HG03575 (cell line): ENCODE measurements at regions not wholly inside any gene's neighbourhood (a gene's known extent, or its start where the extent isn't known, plus 50 kb on each side); places are given as distances from the start of the nearest gene placed in this dataset.
"Not testable (repeated sequence)": the region's sequence is repeated elsewhere in the genome, so short reads cannot be mapped to it uniquely, and the experiment has no call there.

Source experiments
- ATAC-seq: cut with Tn5 transposase; IDR thresholded peaks from one replicate; pipeline ENCODE4 v1.9.1; 2021; ENCODE audit not compliant: unreplicated experiment, insufficient number of reproducible peaks, low FRiP score; ENCODE audit errors: extremely low read depth

DNA sequence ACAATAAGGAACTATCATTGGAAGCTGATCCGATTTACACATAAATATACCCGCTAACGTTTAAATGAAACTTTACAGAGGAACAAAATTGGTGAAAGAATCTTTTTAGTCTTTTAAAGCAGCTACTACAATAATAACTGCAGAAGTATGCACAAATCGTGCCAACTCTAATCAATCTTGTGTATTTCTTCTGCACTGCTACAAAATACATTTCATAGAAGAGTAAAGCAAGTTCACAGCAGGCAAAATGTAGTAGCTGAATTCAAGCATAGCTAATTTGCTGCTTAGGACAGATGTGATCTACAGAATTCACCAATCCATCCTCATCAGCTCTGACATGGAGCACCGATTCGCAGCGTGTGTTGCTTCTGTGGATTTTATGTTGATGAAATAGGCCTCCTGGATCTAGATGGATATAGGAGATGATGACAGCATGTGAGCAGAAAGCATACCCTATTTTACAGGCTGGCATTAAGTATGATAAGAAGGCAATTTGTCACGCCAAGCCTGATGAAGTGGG is 367.3 kb upstream of the FGF13 start:
- no peak for ATAC-seq

DNA sequence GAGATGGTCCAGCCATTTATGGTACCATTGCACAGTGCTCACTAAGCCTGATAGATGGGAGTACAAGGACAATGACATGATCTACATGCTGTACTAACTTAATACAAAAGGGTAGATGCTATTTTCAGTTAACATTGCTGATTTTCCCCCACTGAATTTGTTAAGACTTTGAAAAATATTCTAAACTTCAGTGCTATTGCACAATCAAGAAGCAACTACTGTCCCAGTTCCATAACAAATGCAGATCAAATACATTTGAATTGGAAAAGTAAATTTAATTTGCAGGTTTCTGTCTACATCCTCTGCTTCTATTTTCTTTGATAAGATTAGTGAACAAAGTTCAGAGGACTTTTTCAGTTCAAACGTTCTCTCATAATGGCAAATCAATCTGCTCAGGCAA is 366.8 kb upstream of the FGF13 start:
- no peak for ATAC-seq

DNA sequence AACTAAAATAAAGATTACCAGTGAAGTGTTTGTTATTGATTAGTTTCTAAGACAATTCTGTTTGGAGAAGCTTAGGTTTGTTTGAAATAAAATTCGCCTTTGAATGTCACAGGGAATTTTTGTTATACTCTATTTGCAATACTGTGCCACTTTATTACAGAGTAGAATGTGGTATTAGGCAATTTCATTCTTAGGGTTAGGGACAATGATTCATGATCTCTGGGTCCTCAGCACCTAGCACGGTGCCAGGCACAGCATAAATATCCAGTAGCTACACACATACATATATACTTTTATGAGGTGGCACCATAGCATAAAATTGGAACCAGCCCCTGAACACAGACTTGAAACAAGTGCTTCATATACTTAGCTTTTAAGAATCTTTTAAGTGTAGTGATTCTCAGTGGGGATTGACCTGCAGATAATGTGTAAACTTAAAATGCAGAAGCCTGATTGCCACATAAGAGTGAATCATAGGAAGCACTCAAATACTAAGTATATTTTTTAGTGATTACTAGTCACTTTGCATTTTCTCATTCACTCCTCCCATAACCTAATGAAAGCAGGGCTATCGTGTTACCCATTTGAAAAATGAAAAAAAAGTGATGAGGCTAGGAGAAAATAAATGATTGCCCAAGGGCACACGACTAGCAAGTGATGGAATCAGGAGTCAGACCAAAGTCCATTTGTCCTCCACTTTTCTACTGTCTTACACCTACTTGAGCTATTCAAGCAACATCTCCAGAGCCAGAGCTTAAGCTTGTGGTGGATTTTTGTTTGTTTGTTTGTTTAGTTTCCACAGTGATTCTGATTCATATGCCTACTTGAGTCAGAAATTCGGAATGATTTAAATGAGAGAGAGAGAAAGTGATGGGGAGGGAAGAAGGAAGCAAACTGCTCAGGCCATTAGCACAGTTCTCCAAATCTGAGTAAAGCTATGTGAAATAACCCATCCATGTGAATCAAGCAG is 366.0 kb upstream of the FGF13 start:
- no peak for ATAC-seq

DNA sequence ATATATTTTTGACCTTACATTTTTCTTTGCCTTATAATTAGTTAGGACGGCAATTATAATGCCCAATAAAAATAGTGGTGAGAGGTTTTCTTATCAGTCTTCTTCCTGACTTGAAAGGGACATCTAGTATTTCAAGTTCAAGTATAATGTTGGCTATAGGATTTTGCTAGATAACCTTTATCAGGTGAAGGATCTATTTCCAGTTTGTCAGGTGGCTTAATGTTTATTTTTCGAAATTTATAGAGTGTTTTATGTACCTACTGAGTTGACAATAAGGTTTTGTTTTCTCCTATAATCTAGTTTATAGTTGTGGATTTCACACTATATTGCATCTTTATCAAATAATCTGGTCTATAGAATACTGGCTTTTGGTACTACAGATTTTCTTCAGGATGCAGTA is 351.8 kb upstream of the FGF13 start:
- ATAC-seq, result no peak

DNA sequence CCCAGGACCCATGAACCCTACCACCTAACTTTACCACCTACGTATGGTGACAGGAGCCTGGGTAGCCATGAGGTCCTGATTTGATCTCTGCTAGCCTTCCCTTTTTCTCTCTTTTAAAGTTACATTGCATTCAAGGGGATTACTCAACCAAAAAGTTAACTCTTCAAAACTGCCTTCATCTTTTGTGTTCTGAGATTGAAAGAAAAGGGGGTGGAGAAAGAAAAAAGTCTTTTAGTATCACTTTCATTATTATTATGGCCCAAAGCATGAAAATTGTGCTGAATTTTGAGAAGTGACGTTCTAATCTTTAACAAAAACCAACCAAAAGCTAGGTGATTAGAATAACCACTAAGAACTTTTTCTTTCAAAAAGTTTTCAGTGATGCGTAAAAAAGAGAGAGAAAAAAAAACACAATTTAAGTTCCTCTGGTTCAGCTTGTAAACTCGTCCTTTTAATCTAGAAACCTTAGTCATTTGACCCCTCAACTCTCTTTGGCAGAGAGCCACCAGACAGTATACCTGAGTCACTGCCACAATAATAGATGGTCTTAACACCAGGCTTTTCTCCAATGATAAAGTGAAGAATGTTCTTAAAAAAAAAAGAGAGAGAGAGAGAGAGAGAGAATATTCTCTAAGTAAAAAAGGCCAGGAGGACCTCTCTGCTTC is 347.4 kb upstream of the FGF13 start:
- ATAC-seq, result no peak

DNA sequence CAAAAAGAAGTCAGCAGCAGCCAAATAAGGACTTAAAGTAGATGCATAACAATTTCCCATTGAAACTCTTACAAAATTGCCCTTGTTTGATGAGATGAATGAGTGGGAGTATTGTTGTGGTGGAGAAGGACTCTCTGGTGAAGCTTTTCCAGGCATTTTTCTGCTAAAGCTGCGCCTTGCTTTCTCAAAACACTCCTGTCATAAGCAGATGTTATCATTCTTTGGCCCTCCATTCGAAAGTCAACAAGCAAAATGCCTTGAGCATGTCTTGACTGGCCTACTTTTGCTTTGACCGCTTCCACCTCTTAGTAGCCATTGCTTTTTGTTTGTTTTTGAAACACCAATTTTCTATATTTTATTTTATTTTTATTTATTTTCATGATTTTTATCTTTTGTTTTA is 340.9 kb upstream of the FGF13 start:
- no peak for ATAC-seq

DNA sequence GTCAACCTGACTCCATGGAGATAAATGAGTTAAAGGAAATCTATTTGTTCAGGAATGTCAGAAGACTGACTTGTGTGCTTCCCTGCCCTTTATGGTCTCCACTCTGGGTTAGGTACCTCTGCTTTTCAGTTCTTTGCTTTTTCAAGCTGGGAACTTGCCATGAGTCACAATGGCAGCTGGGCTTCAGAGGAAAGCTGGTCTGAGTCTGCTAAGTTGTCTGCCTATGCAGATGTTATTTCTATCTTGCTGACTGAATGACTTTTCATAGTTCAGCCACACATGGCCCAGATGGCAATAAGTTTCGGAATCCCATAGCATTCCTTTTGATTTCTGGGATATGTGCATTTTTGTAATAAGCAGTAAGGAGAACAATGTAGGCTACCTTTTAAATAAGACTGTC is 337.9 kb upstream of the FGF13 start:
- no peak for ATAC-seq

DNA sequence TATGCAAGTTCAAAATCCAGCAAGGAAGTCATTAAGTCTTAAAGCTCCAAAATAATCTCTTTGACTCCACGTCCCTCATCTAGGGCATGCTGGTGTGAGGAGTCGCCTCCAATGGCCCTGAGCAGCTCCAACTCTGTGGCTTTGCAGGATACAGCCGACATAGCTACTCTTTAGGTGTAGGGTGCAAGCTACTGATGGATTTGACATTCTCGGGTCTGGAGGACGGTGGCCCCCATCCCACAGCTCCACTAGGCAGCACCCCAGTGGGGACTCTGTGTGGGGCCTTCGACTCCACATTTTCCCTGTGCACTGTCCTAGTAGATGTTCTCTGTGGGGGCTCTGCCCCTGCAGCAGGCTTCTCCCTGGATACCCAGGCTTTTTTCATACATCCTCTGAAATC is 333.2 kb upstream of the FGF13 start:
- ATAC-seq, result no peak

DNA sequence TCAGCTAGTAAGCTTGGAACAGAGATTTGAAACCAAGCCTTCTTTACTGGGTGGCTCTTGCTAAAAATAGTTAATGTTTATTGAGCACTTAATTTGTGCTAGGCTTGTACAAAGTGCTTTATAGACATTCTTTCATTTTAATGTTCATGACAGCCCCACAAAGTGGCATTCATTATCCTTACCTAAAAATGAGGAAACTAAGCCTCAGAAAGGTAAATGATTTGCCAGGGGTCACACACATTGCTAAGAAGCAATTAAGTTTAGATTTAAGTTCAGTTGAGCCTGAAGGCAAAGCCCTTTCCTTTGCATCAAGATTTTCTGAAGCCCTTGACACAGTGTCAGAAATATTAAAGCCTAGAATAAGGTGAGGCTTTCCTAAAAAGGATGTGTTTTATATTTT is 327.5 kb upstream of the FGF13 start:
- ATAC-seq, result no peak

DNA sequence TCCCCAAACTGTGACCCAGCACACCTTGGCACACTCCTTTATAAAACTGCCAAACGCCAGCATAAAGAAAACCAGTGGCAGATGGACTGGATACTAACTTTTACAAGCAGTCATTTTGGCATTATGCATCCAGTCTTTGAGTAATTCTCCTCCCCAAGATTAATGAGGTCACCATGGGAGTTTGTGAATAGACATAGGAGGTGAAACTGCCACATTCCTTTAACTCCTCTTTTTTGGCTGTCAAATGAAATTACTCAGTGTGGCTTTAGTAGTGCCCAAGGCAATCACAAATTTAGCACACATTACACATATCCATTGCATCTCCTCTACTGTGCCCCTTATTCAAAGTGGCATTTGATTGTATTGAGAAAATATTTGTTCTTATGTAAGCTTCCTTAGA is 315.3 kb upstream of the FGF13 start:
- ATAC-seq, result no peak

DNA sequence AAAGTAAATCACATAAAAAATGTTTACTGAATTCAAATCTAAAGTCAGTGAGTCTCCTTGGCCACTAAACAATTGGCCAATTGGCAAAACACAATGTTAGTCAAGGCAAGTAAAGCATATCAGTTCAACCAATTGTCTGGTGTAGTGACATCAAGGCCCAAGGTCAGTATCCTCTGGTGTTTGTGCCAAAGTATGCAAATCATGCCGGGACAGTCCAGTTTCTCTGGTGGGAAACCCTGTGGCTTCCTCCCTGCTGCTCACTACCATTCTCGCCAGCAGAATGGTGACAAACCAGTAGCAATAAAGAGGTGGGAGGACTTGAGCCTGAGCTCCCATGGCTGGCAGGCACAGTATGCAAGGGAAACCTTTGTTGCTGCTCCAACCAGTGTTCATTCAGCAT is 314.9 kb upstream of the FGF13 start:
- no peak for ATAC-seq

DNA sequence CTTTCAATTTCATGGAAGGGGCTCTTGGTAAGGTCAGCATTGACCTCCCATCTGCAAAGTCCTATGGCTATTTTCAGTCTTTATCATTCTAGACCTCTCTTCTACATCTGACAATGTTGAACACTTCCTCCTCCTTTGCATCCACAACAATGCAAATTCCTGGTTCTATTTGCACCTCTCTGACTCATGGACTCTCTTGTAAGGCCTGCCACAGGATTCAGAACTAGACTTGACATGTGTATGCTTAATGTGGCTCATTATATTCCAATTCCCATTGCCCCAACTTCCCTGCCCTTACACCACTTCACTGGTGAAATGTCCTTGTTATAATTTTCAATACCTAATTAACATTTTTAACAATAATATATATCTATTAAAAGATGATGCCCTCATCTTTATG is 314.3 kb upstream of the FGF13 start:
- no peak for ATAC-seq

DNA sequence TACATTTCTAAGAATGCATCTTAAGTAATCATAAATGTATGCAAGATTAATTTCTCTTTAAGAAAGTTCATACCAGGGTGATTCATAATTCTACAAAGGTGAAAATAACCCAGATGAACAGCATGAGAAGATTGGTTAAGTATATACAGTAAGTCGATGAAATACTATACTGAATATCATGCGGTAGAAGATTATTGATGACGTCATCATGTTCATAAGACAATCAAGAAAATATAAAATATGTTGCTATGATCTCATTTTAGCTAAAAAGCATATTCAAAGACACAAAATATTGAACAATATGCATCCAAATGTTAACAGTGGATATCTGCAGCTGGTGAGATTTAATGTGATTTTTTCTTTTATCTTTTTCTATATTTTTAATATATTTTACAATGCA is 312.0 kb upstream of the FGF13 start:
- ATAC-seq, result no peak

DNA sequence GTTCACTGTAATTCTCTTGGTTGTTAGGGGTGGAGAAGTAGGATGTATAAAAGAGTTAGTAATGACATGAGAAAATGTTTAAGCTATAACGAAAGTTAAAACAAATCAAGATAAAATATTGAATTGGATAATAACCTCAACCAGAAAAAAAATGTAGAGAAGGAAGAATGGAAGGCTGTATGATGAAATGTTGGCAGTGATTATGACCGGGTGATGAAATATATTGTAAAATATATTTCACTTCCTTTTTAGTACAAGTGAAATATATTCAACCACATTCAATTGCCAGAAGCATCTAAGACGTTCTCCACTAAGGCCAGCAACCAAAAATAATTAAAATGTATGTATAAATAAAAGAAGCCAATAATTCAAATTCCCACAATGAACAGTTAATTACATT is 309.3 kb upstream of the FGF13 start:
- ATAC-seq, result no peak

DNA sequence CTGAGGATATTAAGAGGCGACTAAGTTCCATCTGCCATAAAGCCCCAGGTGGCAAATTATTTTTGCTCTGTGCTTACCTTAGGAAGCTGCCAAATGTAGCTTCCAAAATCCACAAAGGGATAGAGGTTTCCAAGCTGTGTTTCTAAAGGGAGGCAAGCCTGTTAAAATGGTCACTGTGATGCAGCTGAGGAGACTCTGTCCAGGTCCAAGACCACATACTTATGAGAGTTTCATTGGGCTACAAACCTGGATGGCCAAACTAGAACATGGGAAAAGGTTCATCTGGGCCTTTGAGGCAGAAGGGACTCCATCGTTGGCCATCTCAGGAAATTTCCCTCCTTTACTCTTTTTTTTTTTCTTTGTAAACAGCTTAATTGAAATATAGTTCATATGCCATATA is 306.9 kb upstream of the FGF13 start:
- ATAC-seq, result no peak

DNA sequence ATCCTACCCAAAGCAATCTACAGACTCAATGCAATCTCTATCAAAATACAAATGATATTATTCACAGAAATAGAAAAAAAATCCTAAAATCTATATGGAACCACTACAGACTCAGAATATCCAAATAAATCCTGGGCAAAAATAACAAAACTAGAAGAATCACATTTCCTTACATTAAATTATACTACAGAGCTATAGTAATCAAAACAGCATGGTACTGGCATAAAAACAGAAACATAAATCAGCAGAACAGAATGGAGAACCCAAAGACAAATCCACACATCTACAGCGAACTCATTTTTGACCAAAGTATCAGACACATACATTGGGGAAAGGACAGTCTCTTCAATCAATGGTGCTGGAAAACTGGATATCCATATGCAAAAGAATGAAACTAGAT is 304.1 kb upstream of the FGF13 start:
- ATAC-seq, result no peak

DNA sequence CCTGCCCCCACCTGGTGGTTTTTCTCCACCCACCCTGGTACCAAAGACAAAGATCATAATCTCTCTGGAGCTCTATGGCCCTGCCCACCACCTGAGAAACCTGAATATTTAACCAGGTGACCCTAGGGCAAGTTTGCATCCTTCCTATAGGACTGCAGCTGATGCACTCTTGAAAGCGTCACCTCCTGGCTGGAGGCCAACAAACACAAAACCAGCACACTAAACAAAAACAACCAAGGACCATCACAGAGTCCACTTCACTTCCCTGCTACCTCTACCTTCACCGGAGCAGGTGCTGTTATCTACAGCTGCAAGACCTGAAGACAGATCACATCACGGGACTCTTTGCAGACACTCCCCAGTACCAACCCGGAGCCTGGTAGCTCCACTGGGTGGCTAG is 296.7 kb upstream of the FGF13 start:
- no peak for ATAC-seq

DNA sequence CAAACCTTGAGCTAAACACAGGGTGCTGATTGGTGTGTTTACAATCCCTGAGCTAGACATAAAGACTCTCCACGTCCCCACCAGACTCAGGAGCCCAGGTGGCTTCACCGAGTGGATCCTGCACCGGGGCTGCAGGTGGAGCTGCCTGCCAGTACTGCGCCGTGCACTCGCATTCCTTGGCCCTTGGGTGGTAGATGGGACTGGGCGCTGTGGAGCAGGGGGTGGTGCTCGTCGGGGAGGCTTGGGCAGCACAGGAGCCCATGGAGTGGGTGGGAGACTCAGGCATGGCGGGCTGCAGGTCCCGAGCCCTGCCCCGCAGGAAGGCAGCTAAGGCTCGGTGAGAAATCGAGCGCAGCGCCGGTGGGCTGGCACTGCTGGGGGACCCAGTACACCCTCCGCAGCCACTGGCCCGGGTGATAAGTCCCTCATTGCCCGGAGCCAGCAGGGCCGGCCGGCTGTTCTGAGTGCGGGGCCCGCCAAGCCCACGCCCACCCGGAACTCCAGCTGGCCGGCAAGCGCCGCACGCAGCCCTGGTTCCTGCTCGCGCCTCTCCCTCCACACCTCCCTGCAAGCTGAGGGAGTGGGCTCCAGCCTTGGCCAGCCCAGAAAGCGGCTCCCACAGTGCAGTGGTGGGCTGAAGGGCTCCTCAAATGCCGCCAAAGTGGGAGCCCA is 292.5 kb upstream of the FGF13 start:
- ATAC-seq, result not testable (repeated sequence)

DNA sequence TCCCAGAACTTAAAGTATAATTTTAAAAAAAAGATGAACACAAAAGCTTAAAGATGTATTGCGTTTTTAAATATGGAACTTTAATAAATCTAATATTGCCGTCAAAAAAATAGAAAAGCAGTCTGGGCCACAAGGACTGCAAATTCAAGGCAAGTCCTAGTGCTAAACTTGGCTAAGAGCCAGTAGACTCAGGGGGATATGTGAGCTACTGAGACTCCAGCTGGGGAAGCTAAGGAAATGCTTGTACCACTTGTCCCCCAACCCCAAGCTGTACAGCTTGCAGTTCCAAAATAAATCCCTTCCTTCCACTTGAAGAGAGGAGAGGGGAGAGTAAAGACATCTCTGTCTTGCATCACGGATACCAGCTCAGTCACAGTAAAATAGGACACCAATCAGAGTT is 290.8 kb upstream of the FGF13 start:
- no peak for ATAC-seq

DNA sequence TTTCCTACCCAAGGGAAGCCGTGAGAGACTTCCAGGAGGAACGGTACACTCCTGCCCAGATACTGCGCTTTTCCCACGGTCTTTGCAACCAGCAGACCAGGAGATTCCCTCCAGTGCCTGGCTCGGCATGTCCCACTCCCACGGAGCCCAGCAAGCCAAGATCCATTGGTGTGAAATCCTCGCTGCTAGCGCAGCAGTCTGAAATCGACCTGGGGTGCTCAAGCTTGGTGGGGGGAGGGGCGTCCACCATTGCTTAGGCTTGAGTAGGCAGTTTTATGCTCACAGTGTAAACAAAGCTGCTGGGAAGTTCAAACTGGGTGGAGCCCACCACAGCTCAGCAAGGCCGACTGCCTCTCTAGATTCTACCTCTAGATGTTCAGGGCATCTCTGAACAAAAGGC is 284.8 kb upstream of the FGF13 start:
- no peak for ATAC-seq
